K562 (cell line): ENCODE measurements at regions not wholly inside any gene's neighbourhood (a gene's known extent, or its start where the extent isn't known, plus 50 kb on each side); places are given as distances from the start of the nearest gene placed in this dataset.

Source experiments
- BCL6 ChIP-seq: fragments of 250-450 bp; sonication (Bioruptor Pico); IDR thresholded peaks from 2 replicates; pipeline ENCODE4 v1.4.0; 2020
- CUX1 ChIP-seq: fragments of 200-800 bp; sonication (Bioruptor generic); IDR thresholded peaks from 2 replicates; pipeline ENCODE4 v1.6.1; 2016; ENCODE audit warnings: missing genetic modification characterization, missing compliant biosample characterization
- ESRRA ChIP-seq: fragments of 450-650 bp; IDR thresholded peaks from 2 replicates; pipeline ENCODE4 v1.6.1; 2014; ENCODE audit warnings: low read depth, mild to moderate bottlenecking, moderate library complexity, borderline replicate concordance
- ESRRB ChIP-seq: fragments of 250-450 bp; sonication (Bioruptor Pico); IDR thresholded peaks from 2 replicates; pipeline ENCODE4 v1.5.0; 2020; ENCODE audit warnings: mild to moderate bottlenecking, moderate library complexity, borderline replicate concordance
- NONO ChIP-seq, 2 experiments: fragments of 200-400 bp in 1 of 2; fragments of 450-650 bp in 1 of 2; formaldehyde crosslinking in 1 of 2; IDR thresholded peaks; 2 replicates each; pipeline ENCODE4 v1.6.1; 2017; ENCODE audit warnings: low read depth in 2 of 2, mild to moderate bottlenecking in 2 of 2, moderate library complexity in 2 of 2, low read length in 1 of 2
- NUFIP1 ChIP-seq: fragments of 450-650 bp; IDR thresholded peaks from 2 replicates; pipeline ENCODE4 v1.6.1; 2018; ENCODE audit not compliant: partially characterized antibody
- PML ChIP-seq: IDR thresholded peaks from 2 replicates; pipeline ENCODE4 v1.6.1; 2012; ENCODE audit warnings: low read length, inconsistent platforms
- POLR2B ChIP-seq: fragments of 450-650 bp; IDR thresholded peaks from 2 replicates; pipeline ENCODE4 v1.6.1; 2018; ENCODE audit warnings: low read depth; ENCODE audit not compliant: partially characterized antibody
- POLR2G ChIP-seq: fragments of 200-400 bp; formaldehyde crosslinking; IDR thresholded peaks from 2 replicates; pipeline ENCODE4 v1.6.1; 2017; ENCODE audit warnings: low read depth, mild to moderate bottlenecking, antibody characterized with exemption, low read length, moderate library complexity
- SIN3A ChIP-seq, 2 experiments: fragments of 150-350 bp in 1 of 2; IDR thresholded peaks; 2 replicates each; pipeline ENCODE4 v1.6.1; 2011 to 2016; ENCODE audit warnings: borderline replicate concordance in 2 of 2, low read depth in 2 of 2, low read length in 2 of 2, mild to moderate bottlenecking in 2 of 2, moderate library complexity in 2 of 2; ENCODE audit not compliant: control insufficient read depth in 1 of 2
- TAF1 ChIP-seq: IDR thresholded peaks from 2 replicates; pipeline ENCODE4 v1.6.1; 2011; ENCODE audit warnings: mild to moderate bottlenecking, low read length, moderate library complexity; ENCODE audit not compliant: insufficient read depth, control insufficient read depth, severe bottlenecking; ENCODE audit errors: extremely low read depth
- ZBTB17 ChIP-seq: fragments of 450-650 bp; formaldehyde crosslinking; IDR thresholded peaks from 2 replicates; pipeline ENCODE4 v1.4.0; 2020; ENCODE audit warnings: mild to moderate bottlenecking
- ZNF583 ChIP-seq: fragments of 250-450 bp; sonication (Bioruptor Pico); IDR thresholded peaks from 2 replicates; pipeline ENCODE4 v1.4.0; 2020
- TF ChIP-seq, protein P1 (sequence below), 2 experiments: fragments of 450-650 bp; conservative IDR thresholded peaks; 2 replicates each; pipeline ENCODE4 v1.6.1; 2017; ENCODE audit warnings: mild to moderate bottlenecking in 2 of 2, moderate library complexity in 2 of 2
- TF ChIP-seq, protein P2 (sequence below): fragments of 450-650 bp; IDR thresholded peaks from 2 replicates; pipeline ENCODE4 v1.6.1; 2018; ENCODE audit warnings: mild to moderate bottlenecking, low read depth; ENCODE audit not compliant: partially characterized antibody
- TF ChIP-seq, protein P3 (sequence below): fragments of 250-450 bp; sonication (Bioruptor Pico); IDR thresholded peaks from 2 replicates; pipeline ENCODE4 v1.5.0; 2022; ENCODE audit warnings: mild to moderate bottlenecking

DNA sequence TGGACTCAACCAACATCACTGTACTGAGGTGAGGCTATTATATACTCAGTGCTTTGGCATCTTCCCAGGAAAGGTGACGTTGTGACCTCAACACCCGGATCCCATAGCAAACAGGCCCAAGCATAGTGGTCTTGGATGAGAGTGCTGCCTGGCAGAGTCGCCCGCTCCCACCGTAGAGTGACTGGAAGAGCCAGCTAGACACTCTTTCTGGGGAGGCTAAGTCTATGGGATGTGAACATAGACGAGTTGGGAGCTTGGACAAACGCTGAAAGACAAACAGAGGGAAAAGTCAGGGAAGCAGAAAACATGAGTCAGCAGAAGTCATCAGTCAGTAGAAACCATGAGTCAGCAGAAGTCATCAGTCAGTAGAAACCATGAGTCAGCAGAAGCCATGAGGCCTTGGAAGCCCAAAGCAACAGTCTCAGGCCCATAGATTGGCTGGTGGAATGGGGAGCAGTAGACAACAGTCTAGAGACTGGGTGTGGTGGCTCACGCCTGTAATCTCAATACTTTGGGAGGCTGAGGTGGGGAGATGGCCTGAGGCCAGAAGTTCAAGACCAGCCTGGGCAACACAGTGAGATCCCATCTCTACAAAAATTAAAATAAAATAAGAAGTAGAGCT is 66.4 kb upstream of the MAP1LC3B2 start (continued):
- peak; percentile 84; the same call in 1 of the 2 replicates for TF ChIP-seq CUX1 (CRISPR knock-in tag)
- TF ChIP-seq, protein P1, sequence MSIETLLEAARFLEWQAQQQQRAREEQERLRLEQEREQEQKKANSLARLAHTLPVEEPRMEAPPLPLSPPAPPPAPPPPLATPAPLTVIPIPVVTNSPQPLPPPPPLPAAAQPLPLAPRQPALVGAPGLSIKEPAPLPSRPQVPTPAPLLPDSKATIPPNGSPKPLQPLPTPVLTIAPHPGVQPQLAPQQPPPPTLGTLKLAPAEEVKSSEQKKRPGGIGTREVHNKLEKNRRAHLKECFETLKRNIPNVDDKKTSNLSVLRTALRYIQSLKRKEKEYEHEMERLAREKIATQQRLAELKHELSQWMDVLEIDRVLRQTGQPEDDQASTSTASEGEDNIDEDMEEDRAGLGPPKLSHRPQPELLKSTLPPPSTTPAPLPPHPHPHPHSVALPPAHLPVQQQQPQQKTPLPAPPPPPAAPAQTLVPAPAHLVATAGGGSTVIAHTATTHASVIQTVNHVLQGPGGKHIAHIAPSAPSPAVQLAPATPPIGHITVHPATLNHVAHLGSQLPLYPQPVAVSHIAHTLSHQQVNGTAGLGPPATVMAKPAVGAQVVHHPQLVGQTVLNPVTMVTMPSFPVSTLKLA (conservative IDR thresholded peaks at IDR 0.05) = peak; percentile 72 to 80
- TF ChIP-seq ZBTB17 (CRISPR knock-in tag) = peak; percentile 99
- TF ChIP-seq, protein P2, sequence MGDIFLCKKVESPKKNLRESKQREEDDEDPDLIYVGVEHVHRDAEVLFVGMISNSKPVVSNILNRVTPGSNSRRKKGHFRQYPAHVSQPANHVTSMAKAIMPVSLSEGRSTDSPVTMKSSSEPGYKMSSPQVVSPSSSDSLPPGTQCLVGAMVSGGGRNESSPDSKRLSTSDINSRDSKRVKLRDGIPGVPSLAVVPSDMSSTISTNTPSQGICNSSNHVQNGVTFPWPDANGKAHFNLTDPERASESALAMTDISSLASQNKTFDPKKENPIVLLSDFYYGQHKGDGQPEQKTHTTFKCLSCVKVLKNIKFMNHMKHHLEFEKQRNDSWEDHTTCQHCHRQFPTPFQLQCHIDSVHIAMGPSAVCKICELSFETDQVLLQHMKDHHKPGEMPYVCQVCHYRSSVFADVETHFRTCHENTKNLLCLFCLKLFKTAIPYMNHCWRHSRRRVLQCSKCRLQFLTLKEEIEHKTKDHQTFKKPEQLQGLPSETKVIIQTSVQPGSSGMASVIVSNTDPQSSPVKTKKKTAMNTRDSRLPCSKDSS = no peak
- no peak for TF ChIP-seq POLR2B
- 0 out of 2 replicates have a peak, but pooled peaks have one; percentile 3 for TF ChIP-seq ESRRB (CRISPR knock-in tag)
- TF ChIP-seq, protein P3, sequence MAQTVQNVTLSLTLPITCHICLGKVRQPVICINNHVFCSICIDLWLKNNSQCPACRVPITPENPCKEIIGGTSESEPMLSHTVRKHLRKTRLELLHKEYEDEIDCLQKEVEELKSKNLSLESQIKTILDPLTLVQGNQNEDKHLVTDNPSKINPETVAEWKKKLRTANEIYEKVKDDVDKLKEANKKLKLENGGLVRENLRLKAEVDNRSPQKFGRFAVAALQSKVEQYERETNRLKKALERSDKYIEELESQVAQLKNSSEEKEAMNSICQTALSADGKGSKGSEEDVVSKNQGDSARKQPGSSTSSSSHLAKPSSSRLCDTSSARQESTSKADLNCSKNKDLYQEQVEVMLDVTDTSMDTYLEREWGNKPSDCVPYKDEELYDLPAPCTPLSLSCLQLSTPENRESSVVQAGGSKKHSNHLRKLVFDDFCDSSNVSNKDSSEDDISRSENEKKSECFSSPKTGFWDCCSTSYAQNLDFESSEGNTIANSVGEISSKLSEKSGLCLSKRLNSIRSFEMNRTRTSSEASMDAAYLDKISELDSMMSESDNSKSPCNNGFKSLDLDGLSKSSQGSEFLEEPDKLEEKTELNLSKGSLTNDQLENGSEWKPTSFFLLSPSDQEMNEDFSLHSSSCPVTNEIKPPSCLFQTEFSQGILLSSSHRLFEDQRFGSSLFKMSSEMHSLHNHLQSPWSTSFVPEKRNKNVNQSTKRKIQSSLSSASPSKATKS (CRISPR knock-in tag) = no peak
- TF ChIP-seq NUFIP1 = peak; percentile 95
- TF ChIP-seq POLR2G = no peak
- TF ChIP-seq ZNF583 = no peak
- TF ChIP-seq PML = no peak
- no peak for TF ChIP-seq BCL6
- TF ChIP-seq NONO (IDR thresholded peaks at IDR 0.05; ENCODE audit: low read depth in 2 of 2, low read length in 1 of 2) = 0 out of 4 replicates have a peak, but pooled peaks of 1 of the 2 experiments have one; percentile 40
- TF ChIP-seq ESRRA = 0 out of 2 replicates have a peak, but pooled peaks have one; percentile 18
- TF ChIP-seq TAF1 = no peak
- TF ChIP-seq SIN3A (IDR thresholded peaks at IDR 0.05; ENCODE audit: borderline replicate concordance in 2 of 2, control insufficient read depth in 1 of 2, low read depth in 2 of 2, low read length in 2 of 2) = no peak
